ENCODE measurements at regions not wholly inside any gene's neighbourhood (a gene's known extent, or its start where the extent isn't known, plus 50 kb on each side); places are given as distances from the start of the nearest gene placed in this dataset.

- H3K27me3 ChIP-seq (replicated peaks; ENCODE audit: insufficient read depth, low read length), result no peaks in the 10 kb centered on the region
- no peaks in the 10 kb centered on the region for H3K79me2 ChIP-seq (ENCODE audit: low read length)
- H3K9me2 ChIP-seq (replicated peaks; ENCODE audit: insufficient read depth, low read length), result no peaks in the 10 kb centered on the region
- H3F3A ChIP-seq (ENCODE audit: insufficient read depth, low read length), result no peaks in the 10 kb centered on the region
- no peak overlapping the region for H2AFZ ChIP-seq (ENCODE audit: low read length)
- TF ChIP-seq EZH2phosphoT487 (IDR thresholded peaks at IDR 0.05; ENCODE audit: low read length) (no peak), EZH2 (optimal IDR thresholded peaks at IDR 0.05; ENCODE audit: low read depth, low read length) (no peak), CTCF (IDR thresholded peaks at IDR 0.05; ENCODE audit: low read length) (no peak)
- H3K27ac ChIP-seq (ENCODE audit: low read length), result no peak overlapping the region
- no peak overlapping the region for H3K9ac ChIP-seq (ENCODE audit: low read length)
- DNase-seq, result no peak
- no peaks in the 10 kb centered on the region for H3K4me1 ChIP-seq (ENCODE audit: low read length)
- H3K4me3 ChIP-seq (ENCODE audit: low read length), result no peak overlapping the region
- H4K20me1 ChIP-seq (ENCODE audit: insufficient read depth, low read length), result no peaks in the 10 kb centered on the region
- H3K4me2 ChIP-seq (ENCODE audit: low read depth, low read length), result no peak overlapping the region
- H3K9me3 ChIP-seq (replicated peaks; ENCODE audit: insufficient read depth, low read length), result no peaks in the 10 kb centered on the region
- H3K36me3 ChIP-seq (replicated peaks; ENCODE audit: insufficient read depth, low read length), result no peaks in the 10 kb centered on the region
These were observed 844.9 kb upstream of the SEMA6D start for GRCh38 chr15:46872286-46872980.

GRCh38 chr15:46872981-46873330, 844.3 kb upstream of the SEMA6D start:
- no peaks in the 10 kb centered on the region for H3F3A ChIP-seq (ENCODE audit: insufficient read depth, low read length)
- no peaks in the 10 kb centered on the region for H3K27me3 ChIP-seq (replicated peaks; ENCODE audit: insufficient read depth, low read length)
- no peaks in the 10 kb centered on the region for H3K79me2 ChIP-seq (ENCODE audit: low read length)
- no peaks in the 10 kb centered on the region for H3K9me3 ChIP-seq (replicated peaks; ENCODE audit: insufficient read depth, low read length)
- H4K20me1 ChIP-seq (ENCODE audit: insufficient read depth, low read length), result no peaks in the 10 kb centered on the region
- TF ChIP-seq CTCF (IDR thresholded peaks at IDR 0.05; ENCODE audit: low read length) (no peak), EZH2phosphoT487 (IDR thresholded peaks at IDR 0.05; ENCODE audit: low read length) (no peak), EZH2 (optimal IDR thresholded peaks at IDR 0.05; ENCODE audit: low read depth, low read length) (no peak)
- H3K4me1 ChIP-seq (ENCODE audit: low read length), result no peaks in the 10 kb centered on the region
- no peak for DNase-seq
- H3K4me2 ChIP-seq (ENCODE audit: low read depth, low read length), result no peak overlapping the region
- no peaks in the 10 kb centered on the region for H3K9me2 ChIP-seq (replicated peaks; ENCODE audit: insufficient read depth, low read length)
- no peak overlapping the region for H3K4me3 ChIP-seq (ENCODE audit: low read length)
- H3K27ac ChIP-seq (ENCODE audit: low read length), result no peak overlapping the region
- no peak overlapping the region for H2AFZ ChIP-seq (ENCODE audit: low read length)
- no peak overlapping the region for H3K9ac ChIP-seq (ENCODE audit: low read length)
- no peaks in the 10 kb centered on the region for H3K36me3 ChIP-seq (replicated peaks; ENCODE audit: insufficient read depth, low read length)

- H3K4me2 ChIP-seq (ENCODE audit: low read depth, low read length), result no peak overlapping the region
- H3F3A ChIP-seq (ENCODE audit: insufficient read depth, low read length), result no peaks in the 10 kb centered on the region
- H3K9ac ChIP-seq (ENCODE audit: low read length), result no peak overlapping the region
- H3K36me3 ChIP-seq (replicated peaks; ENCODE audit: insufficient read depth, low read length), result no peaks in the 10 kb centered on the region
- no peak for DNase-seq
- H3K79me2 ChIP-seq (ENCODE audit: low read length), result no peaks in the 10 kb centered on the region
- no peaks in the 10 kb centered on the region for H3K27me3 ChIP-seq (replicated peaks; ENCODE audit: insufficient read depth, low read length)
- H3K9me3 ChIP-seq (replicated peaks; ENCODE audit: insufficient read depth, low read length), result no peaks in the 10 kb centered on the region
- 0 out of 2 replicates have a peak, but pooled peaks cover 3% of the 10 kb centered on the region for H3K4me1 ChIP-seq (ENCODE audit: low read length)
- H4K20me1 ChIP-seq (ENCODE audit: insufficient read depth, low read length), result no peaks in the 10 kb centered on the region
- no peak overlapping the region for H3K4me3 ChIP-seq (ENCODE audit: low read length)
- no peak overlapping the region for H3K27ac ChIP-seq (ENCODE audit: low read length)
- H3K9me2 ChIP-seq (replicated peaks; ENCODE audit: insufficient read depth, low read length), result no peaks in the 10 kb centered on the region
- TF ChIP-seq EZH2phosphoT487 (IDR thresholded peaks at IDR 0.05; ENCODE audit: low read length), result no peak
- no peak for TF ChIP-seq CTCF (IDR thresholded peaks at IDR 0.05; ENCODE audit: low read length)
- TF ChIP-seq EZH2 (optimal IDR thresholded peaks at IDR 0.05; ENCODE audit: low read depth, low read length), result no peak
- H2AFZ ChIP-seq (ENCODE audit: low read length), result no peak overlapping the region
These were observed 838.1 kb upstream of the SEMA6D start for GRCh38 chr15:46879032-46879770.

Data from MM.1S (cell line).